Left hindlimb (tissue), 1 donor: ENCODE measurements at regions not wholly inside any gene's neighbourhood (a gene's known extent, or its start where the extent isn't known, plus 50 kb on each side); places are given as distances from the start of the nearest gene placed in this dataset.
"Not testable (repeated sequence)": the region's sequence is repeated elsewhere in the genome, so short reads cannot be mapped to it uniquely, and the experiment has no call there.

ENCODE experiments used
- DNase-seq: peaks from one replicate; pipeline ENCODE4 v3.0.0-alpha.2; 2018

DNA sequence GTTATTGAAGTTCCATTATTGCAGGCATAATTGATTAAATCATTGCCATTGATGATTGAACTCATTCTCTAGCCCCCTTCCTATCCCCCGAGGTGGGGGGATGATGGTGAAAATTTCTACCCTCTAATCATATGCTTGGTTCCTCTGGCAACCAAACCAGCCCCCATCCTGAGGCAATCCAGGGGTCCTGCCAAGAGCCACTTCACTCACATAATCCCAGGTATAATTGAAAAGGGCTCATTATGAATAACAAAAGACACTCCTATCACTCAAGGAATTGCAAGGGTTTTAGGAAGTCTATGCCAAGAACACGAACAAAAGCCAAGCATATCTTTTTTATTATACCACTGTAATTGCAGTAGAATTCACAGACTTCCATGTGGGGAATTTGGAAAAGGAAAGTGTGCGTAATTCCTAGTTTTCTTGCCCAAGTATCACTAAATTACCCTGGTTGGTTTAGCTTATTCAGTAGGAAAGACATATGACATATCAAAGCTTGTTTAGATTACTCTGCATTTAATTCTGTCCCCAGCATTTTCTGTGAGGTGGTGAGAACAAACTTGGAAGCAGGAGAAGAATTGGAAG lies 130.7 kb upstream of the TAF11L2 start:
- no peak for DNase-seq

DNA sequence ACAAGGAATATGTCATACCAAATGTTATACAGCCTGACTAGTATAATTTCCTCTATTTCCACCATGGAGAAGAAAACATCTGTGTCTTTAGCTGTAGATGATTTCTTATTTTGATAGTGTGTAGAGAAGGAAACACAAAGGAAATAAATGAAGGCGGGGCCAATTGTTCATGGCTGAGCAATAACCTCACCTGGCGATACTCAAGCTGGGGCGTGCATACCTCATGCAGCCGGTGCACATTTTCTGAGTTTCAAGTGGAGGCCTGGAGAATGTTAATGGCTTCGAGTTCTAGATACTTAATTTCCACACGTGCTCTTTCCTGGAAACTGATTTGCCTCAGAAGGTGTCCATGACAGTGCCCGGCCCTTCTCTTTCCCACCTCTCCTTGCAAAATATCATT lies 127.4 kb upstream of the TAF11L2 start:
- DNase-seq, result no peak

DNA sequence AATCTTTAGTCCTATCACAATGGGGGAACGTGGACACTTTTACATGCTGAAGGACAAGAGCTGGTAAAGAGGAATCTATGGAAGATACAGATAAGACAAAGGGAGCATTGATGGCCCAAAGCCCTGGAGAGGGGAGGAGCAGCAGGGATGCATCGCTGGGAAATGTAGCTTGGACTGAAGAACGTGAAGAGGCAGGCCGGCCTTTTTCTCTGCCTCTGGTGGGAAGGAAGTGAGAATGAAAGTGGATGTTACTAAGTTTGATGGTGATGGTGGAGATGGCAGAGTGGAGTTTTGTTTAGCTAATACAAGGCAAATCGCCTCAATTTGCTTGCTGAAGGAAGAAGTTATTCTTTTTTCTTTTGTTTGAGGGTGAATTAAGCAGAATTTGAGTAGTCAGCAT lies 124.6 kb upstream of the TAF11L2 start:
- no peak for DNase-seq

DNA sequence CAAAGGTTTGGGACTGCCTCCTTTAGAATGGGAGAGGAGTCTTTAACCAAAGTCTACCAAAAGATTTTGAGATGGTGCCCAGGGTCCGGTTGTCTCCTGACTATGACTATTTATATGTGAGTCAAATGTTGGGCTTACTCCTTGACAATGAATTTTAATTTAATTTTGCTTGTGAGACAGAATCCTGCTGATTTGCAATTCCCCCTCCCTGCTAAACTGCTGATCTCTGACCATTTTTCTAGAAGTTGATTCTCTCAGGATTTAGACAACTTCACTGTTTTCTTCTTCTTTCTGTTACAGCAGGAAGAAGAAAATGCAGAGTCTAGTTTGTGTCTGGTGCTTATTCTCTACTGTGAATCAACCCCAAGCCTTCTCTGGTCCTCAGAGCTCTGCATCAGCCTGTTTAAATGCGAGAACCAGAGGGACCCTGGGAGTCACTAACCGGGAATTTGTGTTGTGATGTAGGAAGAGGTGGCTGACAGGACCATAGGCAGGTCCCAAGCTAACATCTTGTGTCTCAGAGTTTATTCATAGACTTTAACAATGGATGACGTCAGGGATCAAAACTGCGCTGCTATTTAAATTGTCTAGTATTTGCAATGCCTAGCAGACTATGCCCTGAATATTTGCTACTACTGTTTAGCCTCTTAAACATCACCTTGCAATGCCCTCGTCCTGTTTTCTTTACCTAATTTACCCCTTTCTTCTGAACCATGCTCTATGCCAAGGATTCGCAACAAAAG lies 124.0 kb upstream of the TAF11L2 start:
- no peak for DNase-seq

DNA sequence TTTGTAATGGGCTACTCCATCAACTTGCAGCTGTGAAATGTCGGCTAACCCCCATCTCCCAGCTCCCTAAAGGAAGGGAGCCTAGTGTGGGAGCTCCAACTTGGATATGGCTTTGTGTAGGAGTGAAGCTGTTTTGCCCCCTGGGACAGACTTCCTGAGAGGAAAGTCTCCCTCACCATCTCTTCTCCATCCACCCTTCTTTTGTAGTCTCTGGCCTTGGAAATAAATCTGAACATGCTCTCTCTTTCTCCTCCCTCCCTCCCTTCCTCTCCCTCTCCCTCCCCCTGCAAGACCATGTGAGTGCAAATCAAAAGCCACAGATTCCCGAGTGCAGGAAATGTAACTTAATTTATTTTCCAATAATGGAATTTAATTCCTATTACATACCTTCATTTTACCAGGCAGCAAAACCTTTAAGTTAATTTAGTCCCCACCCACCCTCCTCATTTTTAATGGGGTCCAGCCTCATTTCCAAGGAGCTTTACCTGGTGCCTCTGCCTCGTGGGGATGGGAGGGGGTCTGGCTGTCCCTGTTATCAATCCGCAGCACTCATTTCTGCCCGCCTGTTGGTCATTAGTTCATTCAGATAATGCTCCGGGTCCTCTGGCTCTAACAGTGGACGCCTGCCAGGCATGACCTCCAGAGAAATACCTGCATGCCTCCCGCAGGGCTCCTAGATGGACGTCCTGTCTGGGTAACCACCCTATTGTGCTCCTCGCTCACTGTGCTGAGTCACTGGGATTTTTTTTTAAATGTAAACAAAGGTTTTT lies 122.9 kb upstream of the TAF11L2 start:
- no peak for DNase-seq

DNA sequence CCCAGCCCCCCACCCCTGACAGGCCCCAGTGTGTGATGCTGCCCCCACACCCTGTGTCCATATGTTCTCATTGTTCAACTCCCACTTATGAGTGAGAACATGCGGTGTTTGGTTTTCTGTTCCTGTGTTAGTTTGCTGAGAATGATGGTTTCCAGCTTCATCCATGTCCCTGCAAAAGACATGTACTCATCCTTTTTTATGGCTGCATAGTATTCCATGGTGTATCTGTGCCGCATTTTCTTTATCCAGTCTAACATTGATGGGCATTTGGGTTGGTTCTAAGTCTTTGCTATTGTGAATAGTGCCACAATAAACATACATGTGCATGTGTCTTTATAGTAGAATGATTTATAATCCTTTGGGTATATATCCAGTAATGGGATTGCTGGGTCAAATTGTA lies 122.1 kb upstream of the TAF11L2 start:
- not testable (repeated sequence) for DNase-seq

DNA sequence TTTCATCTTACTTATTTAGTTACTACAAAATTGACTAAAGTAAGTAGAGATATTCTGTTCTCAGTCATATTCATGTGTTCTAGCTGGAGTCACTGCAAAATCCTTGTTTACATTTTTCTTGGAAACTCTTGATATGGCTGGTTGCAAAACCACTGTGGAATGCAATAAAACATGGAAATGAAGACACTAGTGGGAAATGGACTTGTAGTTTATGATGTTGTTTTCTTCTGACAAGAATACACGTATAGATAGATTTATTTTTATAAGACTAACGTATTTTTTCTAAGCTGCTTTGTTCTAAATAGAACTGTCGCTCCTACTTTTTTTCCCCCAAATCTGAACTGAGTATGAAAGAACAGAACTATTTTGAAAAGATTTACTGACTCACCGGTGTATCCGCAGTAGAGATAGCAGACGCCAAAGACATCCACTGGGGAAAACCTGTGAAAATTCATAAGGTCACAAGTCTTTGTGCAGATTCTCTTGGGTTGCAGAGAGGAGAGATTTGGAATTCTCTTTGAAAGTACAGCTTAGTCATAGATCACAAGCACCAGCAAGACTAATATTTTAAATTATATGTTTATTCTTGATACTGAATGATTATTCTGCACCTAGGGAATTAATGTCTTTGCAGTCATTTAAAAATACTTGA lies 119.6 kb upstream of the TAF11L2 start:
- no peak for DNase-seq

DNA sequence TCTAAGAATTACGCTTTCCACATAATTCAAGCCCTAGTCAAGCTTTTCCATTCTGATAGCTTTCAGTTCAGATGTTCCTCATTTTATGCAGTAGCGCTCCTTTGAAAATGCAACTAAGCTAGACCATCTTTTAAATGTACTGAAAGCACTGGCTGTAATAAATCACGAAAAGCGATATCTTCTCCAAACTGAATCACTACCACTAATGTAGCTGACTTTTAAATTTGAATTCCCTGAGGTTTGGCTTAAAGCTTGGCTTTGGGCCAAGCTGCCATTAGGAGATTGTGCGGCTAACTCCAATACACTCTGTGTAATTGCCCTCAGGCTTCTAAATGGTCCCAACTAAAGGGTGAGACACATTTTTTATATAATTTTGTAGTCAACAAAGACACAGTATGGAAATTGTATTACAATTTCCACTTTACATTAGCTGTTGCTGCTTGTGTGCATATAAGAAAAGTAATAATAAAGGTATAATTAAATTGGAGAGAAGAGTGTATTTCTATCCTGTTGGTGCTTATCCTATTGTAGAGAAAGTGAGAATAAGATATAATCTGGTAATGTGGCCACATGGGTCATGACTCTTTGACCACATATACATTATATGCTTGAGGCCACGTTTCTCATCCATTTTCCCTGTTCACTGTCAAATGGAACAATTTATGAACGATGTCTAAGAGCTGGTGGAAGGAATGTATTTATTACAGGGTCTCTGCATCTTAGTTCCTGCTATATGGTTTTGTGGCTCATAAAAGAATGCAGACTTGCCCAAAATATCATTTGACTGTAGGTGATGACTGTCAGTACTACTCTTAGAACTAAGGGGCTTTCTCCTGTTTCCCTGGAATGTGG lies 118.7 kb upstream of the TAF11L2 start:
- no peak for DNase-seq

DNA sequence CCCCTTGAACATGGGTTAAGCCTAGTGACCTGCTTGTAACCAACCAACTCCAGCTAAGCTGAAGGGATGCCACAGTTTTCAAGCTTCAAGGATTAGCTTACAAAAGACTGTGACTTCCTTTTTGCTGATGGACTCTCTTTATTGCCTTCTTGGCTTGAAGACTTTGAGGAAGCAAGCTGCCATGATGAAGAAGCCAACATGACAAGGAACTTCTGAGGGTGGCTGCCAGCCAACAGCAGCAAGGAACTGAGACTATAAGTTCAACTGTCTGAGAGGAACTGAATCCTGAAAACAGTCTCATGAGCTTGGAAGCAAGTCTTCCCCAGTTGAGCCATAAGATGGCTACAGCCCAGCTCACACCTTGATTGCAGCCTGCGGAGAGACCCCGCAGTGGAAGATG lies 116.1 kb upstream of the TAF11L2 start:
- no peak for DNase-seq

DNA sequence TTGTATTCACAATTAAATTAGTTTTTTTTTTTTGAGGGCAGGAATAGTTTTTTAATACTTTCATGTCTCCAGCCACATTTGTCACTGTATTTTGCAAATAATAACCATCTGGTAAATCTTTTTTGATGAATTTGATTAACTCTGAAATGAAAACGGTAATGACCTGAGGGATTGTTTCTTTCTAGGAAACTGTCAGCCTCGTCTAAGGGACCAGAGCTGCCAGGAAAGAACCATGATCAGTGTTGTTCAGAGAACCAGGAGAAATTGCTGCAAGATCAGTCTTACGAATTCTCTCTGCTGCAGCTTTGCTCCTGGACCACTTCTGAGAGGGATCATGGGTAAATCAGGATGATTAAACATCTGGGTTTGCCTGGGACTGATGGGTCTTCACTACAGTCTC lies 114.5 kb upstream of the TAF11L2 start:
- no peak for DNase-seq

DNA sequence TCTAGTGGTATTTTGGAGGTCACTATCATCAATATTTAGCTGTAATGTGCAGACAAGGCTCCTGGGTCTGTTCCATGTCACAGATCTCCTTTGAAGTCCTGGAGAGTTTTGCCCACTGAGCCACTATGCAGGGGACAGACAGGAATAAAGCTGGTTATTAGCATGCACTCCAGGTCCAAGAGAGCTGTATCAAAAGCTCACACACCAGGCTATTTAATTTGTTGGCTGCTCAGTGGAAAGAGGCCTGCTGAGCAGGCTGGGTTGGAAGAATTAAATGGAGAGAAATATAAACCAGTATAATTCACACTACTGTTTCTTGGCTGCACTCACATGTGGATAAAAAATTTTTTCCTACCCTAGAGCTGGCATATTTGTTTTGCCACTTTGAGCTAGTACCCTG lies 113.8 kb upstream of the TAF11L2 start:
- no peak for DNase-seq

DNA sequence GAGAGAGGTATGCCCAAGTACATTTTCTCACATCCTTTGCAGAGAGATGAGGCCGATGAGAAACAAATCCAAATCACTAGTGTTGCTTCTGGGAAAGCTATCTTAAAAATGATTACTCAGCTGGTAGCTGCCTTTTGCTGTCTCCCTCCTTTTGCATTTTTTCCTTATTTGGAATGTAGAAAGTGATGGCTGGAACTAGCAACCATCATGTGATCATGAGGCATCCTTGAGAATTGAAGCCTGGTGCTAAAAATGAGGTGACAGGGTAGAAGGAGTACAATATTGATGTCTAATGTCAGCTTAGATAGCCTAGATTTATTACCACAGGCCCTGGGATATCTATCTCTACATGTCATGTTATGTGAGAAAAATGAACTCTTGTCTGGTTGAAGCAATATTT lies 109.3 kb upstream of the TAF11L2 start:
- DNase-seq, result no peak

DNA sequence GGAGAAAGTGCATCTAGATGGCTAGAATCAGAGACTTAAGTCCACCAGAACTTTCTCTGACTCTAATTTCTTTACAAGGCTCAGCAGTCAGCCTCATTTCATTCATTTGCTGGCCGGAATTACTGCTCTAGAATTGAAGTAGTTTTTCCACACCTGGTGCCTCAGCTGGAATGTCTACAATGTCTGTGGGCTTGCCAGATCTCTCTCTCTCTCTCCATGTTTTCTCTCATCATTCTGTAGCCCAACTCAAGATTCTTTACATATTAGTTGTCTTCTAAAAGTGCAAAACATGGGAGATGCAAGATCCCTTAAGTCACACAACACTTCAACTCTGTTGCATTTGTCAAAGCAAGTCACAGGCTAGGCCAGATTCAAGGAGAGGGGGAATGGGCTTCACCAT lies 103.9 kb upstream of the TAF11L2 start:
- no peak for DNase-seq

DNA sequence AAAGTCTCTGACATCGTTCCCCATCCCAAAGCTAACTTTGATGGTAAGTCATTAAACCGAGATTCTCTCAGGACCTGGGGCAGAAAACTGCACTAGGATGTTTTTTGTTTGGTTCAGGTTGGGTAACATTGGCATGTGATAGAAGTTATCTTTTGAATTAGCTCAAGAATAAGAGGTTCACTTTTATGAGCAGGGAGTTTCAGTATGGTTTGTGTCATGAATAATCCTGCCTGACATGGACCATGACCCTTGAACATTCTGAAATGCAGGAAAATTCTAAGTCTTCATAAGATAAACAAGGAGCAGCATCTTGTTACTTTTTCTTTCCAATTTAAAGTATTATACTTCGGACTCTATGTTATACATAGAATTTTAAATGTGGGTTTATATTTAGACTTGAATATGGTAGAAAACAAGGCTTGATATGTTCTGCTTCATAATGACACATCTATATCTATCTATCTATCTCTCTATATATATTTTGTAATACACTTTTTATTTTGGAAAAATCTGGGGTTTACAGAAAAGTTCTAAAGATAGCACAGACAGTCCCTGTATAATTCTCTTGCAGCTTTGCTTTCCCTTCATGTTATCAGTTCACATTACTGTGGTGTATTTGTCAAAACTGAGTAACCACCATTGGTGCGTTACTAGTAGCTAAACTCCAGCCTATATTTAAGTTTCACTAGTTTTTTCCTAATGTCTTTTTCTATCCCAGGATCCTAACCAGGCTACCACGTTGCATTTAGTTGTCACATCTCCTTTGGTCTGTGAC lies 102.7 kb upstream of the TAF11L2 start:
- DNase-seq, result no peak

DNA sequence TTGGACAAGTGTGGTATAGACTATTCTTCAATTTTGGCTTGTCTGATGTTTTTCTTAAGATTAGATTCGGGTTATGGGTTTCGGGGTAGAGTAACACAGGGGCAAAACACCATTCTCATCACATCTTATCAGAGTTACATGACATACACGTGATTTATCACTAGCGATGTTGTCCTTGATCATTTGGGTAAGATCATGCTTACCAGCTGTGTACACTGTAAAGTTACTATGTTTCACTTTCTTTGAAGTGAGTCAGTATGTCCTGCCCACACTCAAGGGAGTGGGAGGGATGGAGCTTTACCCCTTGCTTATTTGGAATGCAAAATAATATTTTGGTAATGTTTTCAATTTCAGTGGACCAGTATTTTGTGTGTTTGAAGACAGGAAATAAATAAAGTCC lies 101.8 kb upstream of the TAF11L2 start:
- DNase-seq, result no peak

DNA sequence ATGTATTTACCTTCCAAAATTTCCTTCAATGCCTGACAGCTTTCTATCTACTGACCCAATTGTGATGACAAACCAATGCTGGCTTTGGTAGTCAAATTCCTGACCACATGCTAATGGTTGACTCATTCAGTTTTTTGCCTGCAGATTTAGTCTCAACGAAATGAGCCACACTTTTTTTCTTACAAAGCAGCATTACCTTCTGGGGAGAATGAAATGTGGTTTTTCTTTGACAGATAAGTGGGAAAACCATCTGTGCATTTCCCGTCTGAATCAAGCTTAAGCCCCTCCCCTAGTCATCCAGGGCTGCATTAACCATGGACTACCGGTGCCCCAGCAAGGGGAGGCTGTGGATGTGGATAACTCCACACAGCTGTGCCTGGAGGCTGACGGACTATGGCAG lies 99.6 kb upstream of the TAF11L2 start:
- DNase-seq, result no peak

DNA sequence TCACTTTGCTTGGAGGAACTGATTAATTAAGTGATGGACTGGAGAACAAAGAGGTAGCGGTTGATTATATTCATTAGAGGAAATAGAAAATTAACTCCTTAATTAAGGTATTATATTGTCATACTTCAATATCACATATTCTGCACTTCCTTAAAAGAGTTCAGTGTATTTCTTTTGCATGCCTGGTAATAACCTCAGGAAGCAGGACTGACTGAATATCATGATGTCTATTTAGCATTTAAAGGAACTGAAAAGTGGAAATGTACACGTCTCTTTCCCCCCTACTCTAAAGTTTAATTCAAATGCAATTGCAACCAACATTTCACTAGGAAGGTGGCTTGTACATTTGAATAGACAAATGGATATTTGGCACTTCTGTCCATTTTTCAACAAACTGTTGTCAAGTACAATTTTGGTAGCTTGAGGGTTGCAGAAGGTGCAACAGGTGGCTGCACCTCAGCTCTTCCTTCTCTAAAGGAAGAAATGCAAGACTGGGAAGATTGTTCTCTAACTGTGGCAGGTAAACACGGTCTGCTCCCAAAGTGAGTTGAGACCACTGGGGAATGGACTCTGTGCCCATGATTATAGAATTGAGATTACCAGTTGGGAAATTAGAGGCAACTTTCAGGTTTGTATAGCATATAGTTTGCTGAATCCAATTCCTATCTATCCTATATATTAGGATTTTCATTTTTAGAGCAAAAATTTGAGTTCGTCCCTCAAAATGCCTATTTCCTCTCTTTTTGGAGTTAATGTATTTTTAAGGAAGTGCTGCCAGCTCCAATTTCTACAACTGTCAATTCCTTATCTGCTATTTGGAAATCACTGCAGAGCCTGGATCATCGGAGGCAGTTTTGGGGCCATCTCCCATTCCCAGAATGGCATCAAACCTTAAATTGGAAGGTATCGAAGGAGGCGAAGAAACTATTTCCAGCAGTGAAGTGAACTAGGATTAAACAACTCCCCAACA lies 98.9 kb upstream of the TAF11L2 start:
- no peak for DNase-seq

DNA sequence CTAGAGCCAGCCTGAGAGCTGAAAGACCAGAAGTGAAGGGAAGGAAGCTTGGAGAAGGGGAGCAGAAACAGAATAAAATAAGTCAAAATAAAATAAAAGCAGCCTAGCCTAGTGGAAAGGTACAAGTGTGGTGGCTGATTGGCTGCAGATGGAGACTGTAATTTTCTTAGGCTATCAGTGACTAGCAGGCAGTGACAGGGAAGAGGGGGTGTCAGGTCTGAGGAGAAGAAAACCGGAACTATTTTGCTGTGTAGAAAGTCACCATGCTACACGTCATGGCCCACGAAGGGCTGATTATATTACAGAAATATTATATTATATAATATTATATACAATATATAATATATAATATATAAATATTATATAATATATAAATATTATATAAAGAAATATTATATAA lies 98.1 kb upstream of the TAF11L2 start:
- DNase-seq, result no peak

DNA sequence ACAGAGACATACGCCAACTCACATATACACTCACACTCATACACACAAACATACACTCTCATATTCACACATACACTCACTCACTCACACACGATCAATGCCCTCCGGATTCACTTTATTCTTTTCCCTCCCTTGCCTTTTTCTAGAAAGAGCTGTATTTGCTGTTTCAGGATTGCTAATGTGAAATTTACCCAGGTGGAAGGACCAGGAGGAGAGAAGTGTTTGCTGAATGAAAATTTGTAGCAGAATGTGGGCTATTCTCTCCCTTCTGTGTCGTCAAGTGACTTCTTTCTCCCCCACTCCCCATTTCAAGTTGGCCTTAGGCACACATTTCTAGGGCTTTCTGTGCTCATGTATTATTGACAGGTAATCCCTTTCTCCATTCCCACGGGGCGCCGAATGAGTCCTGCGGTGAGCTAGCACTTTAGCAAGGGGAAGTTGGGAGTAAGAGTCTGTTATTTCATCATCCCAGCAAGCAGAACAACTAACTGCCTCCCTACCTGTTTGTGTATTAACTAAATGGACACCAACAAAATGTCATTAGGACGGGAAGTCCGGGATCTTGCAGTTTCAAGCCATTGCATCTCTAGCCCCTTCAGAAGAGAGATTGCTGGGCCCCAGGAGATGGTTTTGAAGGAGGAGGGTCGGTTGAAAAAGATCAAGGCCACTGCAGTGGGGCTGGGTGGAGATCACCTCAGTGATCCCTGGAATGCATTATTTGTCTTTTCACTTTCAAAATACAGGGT lies 97.1 kb upstream of the TAF11L2 start:
- no peak for DNase-seq
